Stimulated activated CD4-positive, alpha-beta T cell treated with anti-CD3 and anti-CD28 coated beads, Interleukin-12 subunit alpha, Interleukin-12 subunit beta, amount 100 ng/mL, for 24 hours (primary cell): ENCODE measurements at regions not wholly inside any gene's neighbourhood (a gene's known extent, or its start where the extent isn't known, plus 50 kb on each side); places are given as distances from the start of the nearest gene placed in this dataset.
"Not testable (repeated sequence)": the region's sequence is repeated elsewhere in the genome, so short reads cannot be mapped to it uniquely, and the experiment has no call there.

ENCODE experiments used
- DNase-seq, 2 experiments: peaks; one replicate each; pipeline ENCODE4 v3.0.0-alpha.2; 2020; ENCODE audit warnings: low read depth in 2 of 2

DNA sequence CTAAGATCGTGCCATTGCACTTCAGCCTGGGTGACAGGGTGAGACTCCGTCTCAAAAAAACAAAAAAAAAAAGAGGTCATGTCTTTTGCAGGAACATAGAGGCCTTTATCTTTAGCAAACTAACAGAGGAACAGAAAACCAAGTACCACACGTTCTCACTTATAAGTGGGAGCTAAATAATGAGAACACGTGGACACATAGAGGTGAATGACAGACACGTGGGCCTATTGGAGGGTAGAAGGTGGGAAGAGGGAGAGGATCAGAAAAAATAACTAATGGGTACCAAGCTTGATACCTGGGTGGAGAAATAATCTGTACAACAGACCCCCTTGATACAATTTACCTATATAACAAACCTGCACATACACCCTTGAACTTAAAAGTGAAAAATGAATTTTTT lies 401.4 kb upstream of the NAALADL2 start:
- no peak for DNase-seq

DNA sequence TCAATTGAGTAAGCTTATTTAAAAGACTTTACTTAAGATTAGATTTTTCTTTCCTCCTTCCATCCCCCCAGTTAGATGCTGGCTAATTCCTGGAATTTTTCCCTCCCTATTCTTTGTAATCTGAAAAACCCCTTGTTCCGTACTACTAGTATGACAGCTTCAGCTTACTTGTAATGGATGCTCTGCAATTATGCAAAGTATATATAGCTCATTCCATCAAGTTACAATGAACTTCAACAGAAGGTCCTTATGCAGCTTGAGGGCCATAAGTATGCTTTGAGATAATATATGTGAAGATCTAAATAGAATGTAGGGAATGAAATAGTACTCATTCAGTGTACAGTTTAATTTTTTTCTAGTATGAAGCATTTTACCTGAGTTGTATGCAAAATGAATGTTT lies 398.3 kb upstream of the NAALADL2 start:
- DNase-seq, result no peak

DNA sequence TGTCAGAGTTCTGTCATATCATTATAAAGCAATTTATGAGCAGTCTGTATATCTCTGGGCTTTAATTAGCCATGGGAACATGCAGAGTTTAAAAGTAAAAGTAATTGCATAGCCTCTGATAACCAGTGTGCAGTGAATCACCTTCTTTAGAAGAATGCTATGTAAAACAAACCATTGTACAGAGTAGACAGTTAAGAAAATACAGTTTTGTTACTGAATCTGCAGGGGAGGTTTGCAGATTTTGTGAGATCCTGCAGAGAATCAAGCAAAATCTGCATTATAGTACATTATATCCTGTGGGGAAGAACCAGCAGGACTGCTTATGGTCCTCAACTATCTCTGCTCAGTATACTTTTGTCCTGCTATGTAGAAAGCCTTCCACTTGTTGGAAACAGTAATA lies 396.2 kb upstream of the NAALADL2 start:
- DNase-seq, result no peak

DNA sequence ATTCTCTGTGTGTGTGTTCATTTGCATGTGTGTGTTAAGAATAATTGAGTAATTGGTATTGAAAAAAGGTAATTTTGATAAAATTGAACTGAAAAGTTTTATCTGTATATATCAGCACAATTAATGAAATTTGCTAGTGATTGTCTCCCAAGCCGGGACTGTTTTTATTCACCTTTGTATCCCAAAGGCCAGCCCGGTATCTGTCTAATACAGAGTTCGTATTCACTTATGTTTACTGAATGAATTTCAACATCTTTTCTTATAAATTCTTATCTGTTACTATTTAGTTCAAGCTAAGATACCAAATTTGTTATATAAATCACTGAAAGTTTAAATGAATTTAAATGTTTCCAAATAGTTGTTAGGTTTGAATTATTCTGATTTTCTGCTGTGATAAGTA lies 394.0 kb upstream of the NAALADL2 start:
- no peak for DNase-seq

DNA sequence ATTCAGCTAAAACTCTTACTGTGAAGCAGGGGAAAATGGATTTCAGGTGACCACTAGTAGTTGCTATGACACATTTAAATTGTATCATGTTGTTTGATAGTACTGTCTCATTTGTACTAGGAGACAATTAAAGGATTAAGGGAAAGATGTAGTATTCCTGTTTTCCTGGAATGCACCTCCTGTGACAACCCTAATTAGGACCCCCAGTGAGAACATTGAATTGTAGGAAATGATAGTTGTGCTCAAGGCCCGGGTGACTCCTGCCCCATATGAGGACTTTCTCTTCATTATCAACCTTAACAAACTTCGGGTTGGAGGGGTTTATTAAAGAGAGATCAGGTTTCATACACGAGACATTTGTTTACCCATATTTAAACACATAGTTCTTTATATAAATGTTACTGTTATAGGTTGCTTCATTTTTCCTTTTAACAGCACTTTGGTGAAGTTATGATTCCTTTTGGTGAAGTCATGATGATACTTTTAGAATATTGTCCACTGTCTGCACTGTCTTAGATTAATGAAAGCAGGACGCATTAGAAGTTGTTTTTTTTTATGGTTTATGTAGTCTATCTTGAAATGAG lies 392.6 kb upstream of the NAALADL2 start:
- no peak for DNase-seq

DNA sequence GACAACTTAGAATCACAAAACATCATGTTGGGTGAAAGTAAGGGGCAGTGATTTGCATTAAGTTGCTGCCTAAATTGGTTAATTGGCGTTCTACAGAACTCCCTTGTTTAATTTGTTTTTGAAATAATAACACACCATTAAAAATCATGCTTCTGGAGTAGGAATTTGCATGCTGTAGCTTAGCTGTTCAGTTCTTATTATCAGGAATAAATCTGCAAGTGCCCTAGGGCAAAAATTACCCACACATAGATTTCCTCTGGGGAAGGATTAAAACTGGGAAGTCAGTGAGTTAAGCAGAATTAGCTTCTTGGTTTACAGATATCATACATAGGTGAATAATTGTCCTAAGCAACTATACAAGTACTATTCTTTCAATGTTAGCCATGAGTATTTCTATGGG lies 381.6 kb upstream of the NAALADL2 start:
- DNase-seq, result no peak

DNA sequence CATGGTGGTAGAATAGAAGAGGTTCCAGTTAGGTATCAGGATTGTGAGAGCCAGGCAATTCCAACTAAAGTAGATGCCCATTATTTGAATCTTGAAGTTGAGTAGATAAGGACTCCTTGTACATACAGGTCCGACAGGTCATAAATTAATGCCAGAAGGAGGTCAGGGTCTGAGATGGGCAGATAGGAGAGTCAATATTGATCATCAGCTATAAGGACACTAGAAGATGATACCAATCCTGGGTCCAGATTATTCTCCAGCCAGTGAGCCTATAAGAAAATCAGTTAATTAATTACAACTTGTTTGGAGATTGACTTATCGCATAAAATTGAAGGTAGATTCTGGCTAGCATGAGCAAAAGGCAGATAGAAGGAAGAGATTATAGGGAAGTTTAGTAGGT lies 378.4 kb upstream of the NAALADL2 start:
- no peak for DNase-seq

DNA sequence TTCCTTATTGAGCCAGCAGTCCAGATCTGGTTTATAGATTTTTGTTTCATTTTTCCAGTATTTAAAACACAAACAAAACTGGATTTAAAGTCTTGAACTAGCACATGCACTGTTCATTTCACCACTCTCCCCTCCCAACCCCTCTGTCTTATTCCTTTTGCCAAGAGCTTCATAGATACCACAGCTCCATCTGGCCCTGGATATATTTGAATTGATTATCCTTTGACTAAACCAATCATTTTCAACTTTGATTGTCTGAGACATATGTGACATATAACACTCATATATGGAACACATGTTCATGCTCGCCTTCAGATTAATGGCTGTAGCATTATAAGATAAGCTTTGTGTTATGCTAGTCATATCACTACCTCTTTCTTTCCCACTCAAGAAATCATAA lies 376.6 kb upstream of the NAALADL2 start:
- no peak for DNase-seq

DNA sequence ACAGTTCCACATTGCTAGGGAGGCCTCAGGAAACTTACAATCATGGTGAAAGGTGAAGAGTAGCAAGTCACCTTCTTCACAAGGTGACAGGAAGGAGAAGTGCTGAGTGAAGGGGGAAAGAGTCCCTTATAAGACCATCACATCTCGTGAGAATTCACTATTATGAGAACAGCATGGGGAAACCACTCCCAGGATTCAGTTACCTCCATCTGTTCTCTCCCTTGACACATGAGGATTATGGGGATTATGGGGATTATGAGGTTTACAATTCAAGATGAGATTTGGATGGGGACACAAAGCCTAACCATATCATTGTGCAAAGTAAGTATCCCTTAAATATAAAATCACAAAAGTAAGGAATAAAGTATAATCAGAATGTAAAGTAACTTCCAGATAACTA lies 375.9 kb upstream of the NAALADL2 start:
- DNase-seq, result no peak

DNA sequence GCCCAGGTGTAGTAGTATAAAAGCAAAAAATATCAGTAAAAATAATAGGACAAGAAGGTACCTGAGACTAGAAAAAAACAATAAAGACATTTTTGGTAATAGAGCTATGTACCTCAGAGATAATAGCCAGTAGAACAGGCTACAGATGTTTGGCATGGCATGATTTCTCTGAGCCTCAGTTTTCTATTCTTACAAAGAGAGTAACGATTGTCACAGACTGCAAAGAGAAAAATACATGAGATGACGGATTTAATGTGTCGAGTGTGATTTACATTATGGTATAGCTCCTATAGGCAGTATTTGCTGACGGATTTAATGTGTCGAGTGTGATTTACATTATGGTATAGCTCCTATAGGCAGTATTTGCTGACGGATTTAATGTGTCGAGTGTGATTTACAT lies 375.3 kb upstream of the NAALADL2 start:
- not testable (repeated sequence) for DNase-seq

DNA sequence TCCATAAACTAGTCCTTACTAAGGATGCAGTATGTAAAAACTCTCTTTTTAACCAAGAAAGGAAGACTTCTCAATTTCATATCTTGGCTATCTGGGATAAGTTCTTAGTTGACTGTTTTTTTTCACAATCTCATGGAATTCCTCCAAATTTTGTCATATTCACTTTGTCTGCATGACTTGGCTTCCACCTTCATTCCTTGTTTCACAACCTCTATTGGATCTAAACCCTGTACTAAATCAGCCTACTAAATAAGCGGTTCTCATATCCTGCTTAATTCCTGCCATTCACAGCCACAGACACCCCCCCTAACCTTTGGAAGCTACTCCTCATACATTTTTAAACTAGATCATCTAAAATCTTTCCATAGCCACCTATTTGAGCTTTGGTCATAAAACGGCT lies 370.6 kb upstream of the NAALADL2 start:
- no peak for DNase-seq

DNA sequence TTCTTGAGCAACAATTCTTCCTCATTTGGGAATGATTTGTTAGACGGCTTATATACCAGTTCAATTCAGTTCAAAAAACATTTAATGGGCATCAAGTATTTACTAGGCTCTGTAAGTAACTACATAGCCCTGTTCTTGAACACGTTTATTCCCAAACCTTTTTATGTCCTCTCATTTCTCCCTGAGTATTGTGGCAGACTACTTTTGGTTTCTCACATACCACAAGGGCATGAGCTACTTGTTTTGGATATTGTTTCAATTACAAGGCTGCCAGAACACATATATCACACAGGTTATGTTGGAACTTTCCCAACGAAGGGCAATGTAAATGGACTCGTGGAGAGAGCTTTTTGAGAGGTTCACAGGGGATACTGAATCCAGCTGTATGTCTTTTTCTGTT lies 363.8 kb upstream of the NAALADL2 start:
- DNase-seq, result no peak

DNA sequence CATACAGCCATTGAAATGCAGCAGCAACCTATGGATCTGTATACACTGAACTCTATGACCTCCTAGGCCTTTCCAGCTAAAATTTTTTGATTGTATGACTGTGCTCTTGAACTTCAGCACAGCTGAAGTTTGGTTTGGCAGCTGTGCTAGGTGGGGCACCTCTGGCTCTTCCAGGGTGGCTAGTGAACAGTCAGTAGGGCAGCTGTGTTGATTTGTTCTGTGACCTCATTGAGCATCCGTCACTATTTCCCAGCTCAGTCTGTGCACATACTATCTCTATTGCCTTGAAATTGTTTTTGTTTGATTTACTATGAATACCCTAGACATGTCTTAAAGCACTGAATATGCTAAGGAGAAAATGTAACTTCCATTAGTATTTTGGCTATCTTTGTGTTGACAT lies 363.2 kb upstream of the NAALADL2 start:
- no peak for DNase-seq

DNA sequence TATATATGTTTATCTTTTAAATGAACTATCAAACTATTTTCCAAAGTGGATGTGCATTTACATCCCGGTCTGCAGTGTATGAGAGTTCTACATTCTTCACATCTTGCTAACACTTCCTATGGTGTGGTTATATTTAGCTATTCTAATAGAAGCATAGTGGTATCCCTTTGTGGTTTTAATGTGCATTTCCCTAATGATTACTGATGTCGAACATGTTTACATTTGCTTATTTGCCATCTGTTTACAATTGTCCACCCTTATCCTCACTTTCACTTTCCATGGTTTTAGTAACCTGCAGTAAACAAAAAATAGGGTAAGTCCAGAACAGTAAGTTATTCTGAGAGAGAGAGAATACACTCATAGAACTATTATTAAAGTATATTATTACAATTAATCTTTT lies 360.5 kb upstream of the NAALADL2 start:
- DNase-seq, result no peak

DNA sequence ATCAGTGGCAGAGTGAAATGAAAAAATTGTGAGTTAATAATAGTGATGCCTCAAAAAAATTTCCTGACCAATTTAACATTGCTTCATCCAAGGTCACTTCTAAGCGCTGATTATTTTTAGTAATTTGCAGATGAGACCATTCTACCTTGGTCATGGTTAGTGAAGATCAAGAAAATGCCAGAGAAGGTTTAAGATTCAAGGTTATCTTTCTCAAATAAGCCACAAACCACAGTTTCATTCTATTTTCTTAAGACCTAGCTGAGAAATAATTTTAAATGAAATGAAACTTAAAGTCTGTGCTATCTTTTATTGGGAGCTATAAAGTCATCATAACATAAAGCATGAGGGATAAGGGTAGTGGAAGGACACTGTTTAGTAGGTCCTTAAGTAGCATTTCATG lies 353.9 kb upstream of the NAALADL2 start:
- DNase-seq, result no peak

DNA sequence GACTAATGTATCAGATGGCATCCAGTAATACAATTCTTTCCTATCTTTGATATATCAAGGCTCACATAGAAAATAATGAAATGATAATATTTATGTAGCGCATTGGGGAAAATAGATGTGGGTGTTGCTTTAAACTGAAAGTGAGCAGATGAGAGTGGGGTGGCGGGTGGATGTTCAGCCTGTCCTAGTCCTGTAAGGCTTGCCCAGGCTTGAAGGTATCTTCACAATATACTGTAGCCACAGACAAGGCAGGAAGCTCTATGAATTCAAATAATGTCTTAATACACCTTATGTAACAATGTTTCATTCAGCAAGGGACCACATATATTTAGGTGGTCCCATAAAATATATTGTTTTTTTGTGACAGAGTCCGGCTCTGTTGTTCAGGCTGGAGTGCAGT lies 334.9 kb upstream of the NAALADL2 start:
- no peak for DNase-seq

DNA sequence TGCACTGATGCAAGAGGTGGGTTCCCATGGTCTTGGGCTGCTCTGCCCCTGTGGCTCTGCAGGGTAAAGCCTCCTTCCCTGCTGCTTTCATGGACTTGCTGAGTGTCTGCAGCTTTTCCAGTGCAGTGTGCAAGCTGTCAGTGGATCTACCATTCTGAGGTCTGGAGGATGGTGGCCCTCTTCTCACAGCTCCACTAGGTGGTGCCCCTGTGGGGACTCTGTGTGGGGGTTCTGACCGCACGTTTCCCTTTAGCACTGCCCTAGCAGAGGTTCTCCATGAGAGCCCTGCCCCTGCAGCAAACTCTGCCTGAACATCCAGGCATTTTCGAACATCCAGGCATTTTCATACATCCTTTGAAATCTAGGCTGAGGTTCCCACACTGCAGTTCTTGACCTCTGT lies 329.8 kb upstream of the NAALADL2 start:
- DNase-seq, result no peak

DNA sequence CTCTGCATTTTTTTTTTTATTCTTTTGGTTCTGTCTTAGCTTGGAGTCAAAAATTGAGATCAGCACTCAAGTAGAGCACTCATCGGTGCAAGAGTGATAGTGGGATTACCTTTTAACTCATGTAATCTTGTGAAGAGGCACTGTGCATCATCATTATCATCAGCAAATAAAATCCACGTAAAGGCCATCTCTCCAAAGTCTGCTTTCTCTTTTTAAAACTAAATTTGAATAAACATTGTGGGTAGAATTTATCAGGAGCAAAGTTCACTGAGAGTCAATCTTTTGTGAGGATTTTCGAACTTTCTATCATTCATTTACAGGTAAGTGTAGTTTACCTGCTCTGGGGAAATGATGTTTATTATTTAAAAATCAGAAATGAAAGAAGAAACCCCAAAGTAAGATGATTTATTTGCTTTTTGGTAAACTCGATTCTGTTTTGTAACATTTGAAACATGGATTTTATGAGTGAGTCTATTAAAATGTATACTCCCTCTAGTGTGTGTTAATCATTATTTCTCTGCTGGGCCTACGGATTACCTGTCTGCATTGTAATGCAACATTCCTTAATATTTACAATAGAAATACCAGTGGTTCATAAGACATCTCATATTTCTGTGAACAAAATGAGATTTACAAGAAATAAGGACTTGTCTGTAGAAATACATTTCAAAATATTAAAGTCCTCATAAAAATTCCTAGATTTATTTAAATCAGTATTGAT lies 327.7 kb upstream of the NAALADL2 start:
- DNase-seq, result no peak

DNA sequence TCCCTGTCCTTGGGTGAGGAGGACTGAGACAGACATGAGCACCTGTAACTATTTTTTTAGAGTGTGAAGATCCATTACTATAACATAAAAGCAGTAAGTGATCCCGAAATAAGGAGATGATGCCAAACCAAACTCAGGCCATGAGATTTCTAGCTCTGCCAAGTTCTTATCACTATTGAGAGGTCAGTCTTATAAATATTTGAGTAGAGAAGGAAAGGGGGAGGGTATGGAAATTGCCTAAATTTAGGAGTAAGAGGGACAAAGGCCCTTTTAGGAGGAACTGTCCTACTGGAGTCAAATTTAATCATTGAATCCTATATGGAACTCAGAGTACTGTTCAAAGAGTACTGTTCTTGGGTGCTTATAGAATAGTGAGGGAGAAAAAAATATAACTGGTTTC lies 326.9 kb upstream of the NAALADL2 start:
- no peak for DNase-seq

DNA sequence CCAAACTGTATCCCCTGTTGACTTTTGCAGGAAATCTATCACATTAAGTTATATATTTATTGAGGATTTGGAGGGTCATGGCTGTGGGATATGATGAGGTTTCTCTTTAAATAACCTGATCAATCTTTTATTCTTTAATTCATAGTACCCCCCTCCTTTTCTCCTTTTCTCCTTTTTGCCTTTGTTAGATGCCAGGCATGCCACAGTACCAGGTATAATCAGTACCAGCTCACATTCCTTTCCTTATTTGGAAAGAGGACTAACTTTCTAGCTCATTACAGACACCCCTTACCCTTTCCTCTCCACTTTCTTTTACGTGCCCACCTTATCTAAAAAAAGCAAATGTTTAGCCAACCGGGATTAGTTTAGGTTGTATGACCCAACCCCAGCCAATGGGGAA lies 326.4 kb upstream of the NAALADL2 start:
- no peak for DNase-seq

DNA sequence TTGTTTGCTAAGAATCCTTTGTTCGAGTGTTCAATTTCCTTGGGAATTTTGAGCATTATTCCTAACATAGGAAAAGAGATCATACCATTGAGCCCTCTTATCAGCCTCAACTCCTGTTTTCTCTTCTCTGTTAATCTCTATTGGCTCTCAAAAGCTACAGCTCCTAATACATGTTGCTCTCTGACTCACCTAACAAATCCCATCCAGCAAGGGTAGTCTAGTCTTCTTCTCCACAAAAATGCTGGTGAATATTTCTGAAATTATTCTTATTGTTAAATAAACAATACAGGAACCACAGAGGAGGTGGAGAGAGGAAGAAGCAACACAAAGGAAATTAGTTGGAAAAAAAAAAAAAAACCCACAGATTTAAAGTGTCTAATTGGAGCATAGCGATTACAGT lies 325.8 kb upstream of the NAALADL2 start:
- DNase-seq, result no peak

DNA sequence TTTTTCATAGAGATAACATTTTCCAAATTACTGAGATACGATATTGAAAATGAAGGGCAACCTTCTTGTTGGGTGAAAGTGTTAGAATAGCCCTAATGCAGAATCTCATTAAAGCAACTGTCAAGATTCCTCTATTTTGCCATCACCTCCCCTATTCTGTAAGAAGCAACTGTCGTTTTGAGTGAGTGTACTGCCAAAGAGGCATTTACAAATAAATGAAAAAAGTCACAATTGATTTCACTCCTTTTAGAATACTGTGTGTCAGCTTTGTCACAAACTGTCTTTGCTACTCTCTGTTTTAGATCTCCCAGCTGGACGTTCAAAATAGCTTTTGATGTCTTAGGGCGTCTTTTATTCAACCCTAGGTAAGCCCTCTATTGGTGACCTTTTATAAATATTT lies 322.8 kb upstream of the NAALADL2 start:
- DNase-seq, result no peak

DNA sequence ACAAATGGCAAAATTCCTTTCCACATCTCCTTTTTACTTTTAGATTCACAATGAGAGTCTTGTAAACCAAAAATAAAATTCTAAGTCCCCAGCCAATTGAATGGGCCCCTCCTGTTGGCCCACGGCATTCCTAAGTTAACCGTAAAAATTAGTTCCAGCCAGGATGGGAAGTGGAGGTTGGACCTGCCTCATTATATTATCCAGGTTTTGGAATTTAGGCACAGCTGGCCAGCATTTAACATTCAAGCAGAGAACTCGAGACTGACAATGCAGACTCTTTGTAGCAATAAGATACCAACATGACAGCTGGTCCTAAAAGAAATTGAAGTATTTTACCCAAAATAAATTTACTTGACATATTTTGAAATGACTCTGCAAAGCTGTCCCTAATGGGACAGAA lies 321.0 kb upstream of the NAALADL2 start:
- no peak for DNase-seq
